ENCODE measurements at regions not wholly inside any gene's neighbourhood (a gene's known extent, or its start where the extent isn't known, plus 50 kb on each side); places are given as distances from the start of the nearest gene placed in this dataset.
A peak's percentile ranks its signal among the peaks of the same experiment; 100 is the strongest.
"Not testable (repeated sequence)": the region's sequence is repeated elsewhere in the genome, so short reads cannot be mapped to it uniquely, and the experiment has no call there.

GRCh38 chr3:11739706-11740105 lies 96.0 kb upstream of the VGLL4 start:
- no peak for DNase-seq

- DNase-seq: no peak
Observed at GRCh38 chr3:11739123-11739522, 95.4 kb upstream of the VGLL4 start.

GRCh38 chr3:11737742-11738141 lies 94.0 kb upstream of the VGLL4 start:
- DNase-seq: no peak

- DNase-seq: no peak
Observed at GRCh38 chr3:11736136-11736833, 92.6 kb upstream of the VGLL4 start.

- DNase-seq: no peak
Observed at GRCh38 chr3:11735638-11736037, 91.9 kb upstream of the VGLL4 start.

- not testable (repeated sequence) for DNase-seq
Observed at GRCh38 chr3:11735111-11735510, 91.4 kb upstream of the VGLL4 start.

- DNase-seq: no peak
Observed at GRCh38 chr3:11733914-11734313, 90.2 kb upstream of the VGLL4 start.

GRCh38 chr3:11727207-11727606 lies 83.5 kb upstream of the VGLL4 start:
- no peak for DNase-seq

GRCh38 chr3:11726146-11726545 lies 82.4 kb upstream of the VGLL4 start:
- no peak for DNase-seq

GRCh38 chr3:11725340-11725641 lies 81.6 kb upstream of the VGLL4 start:
- DNase-seq: not testable (repeated sequence)

GRCh38 chr3:11724615-11725339 lies 81.1 kb upstream of the VGLL4 start:
- DNase-seq: no peak

- DNase-seq: no peak
Observed at GRCh38 chr3:11721479-11721878, 77.8 kb upstream of the VGLL4 start.

GRCh38 chr3:11720917-11721411 lies 77.2 kb upstream of the VGLL4 start:
- DNase-seq: no peak

- peak; percentile 73 to 81 for DNase-seq
Observed at GRCh38 chr3:11720304-11720898, 76.7 kb upstream of the VGLL4 start.

- DNase-seq: peak; percentile 21 to 52
Observed at GRCh38 chr3:11719406-11720303, 75.9 kb upstream of the VGLL4 start.

GRCh38 chr3:11718637-11719405 lies 75.1 kb upstream of the VGLL4 start:
- DNase-seq: peak; percentile 25 to 26

- DNase-seq: no peak
Observed at GRCh38 chr3:11717768-11718636, 74.3 kb upstream of the VGLL4 start.

GRCh38 chr3:11717301-11717700 lies 73.6 kb upstream of the VGLL4 start:
- DNase-seq: no peak

GRCh38 chr3:11716573-11717290 lies 73.0 kb upstream of the VGLL4 start:
- DNase-seq: no peak

GRCh38 chr3:11713171-11713570 lies 69.5 kb upstream of the VGLL4 start:
- no peak for DNase-seq
